Chondrocyte (in vitro differentiated cells): ENCODE measurements at regions not wholly inside any gene's neighbourhood (a gene's known extent, or its start where the extent isn't known, plus 50 kb on each side); places are given as distances from the start of the nearest gene placed in this dataset.

ENCODE experiments used
- DNase-seq: peaks from one replicate; pipeline ENCODE4 v3.0.0; 2021; ENCODE audit warnings: mixed read lengths, low spot score
- H3K27ac Mint-ChIP-seq: one replicate; pipeline ENCODE4 v1.8.0; 2021; ENCODE audit warnings: mild to moderate bottlenecking, moderate library complexity, mixed read lengths; ENCODE audit not compliant: unreplicated experiment
- H3K27me3 Mint-ChIP-seq: 2 replicates; pipeline ENCODE4 v1.8.0; 2021; ENCODE audit warnings: low read depth, mixed read lengths
- H3K36me3 Mint-ChIP-seq: 2 replicates; pipeline ENCODE4 v1.8.0; 2021; ENCODE audit warnings: low read depth, mixed read lengths
- H3K4me1 Mint-ChIP-seq: 2 replicates; pipeline ENCODE4 v1.8.0; 2021; ENCODE audit warnings: low read depth, mild to moderate bottlenecking, mixed read lengths
- H3K4me3 Mint-ChIP-seq: one replicate; pipeline ENCODE4 v1.8.0; 2021; ENCODE audit warnings: mild to moderate bottlenecking, moderate library complexity, mixed read lengths; ENCODE audit not compliant: unreplicated experiment
- H3K9me3 Mint-ChIP-seq: 2 replicates; pipeline ENCODE4 v1.8.0; 2021; ENCODE audit warnings: low read depth, mixed read lengths
- CTCF ChIP-seq: fragments of 200-600 bp; sonication (generic); IDR thresholded peaks from 2 replicates; pipeline ENCODE4 v1.5.0; 2021; ENCODE audit warnings: antibody characterized with exemption, mild to moderate bottlenecking, moderate library complexity

DNA sequence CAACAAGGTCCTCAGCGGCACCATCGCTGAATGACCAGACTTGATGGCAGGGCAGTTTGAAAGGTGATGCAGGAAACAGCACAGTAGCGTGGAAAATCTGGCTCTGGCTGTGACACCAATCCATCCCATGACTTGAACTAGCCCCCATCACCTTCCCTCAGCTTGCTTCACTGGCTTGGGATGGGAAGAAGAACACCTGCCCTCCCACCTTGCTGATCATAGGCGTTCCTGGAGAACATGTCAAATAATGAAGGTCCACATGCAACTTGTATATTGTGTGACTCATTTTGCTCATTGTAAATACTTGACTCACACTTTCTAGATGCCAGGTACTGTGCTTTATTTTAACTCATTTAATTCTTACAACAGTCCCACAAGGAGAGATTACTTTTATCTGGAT, 292.4 kb upstream of the SPRED2 start:
- no peak overlapping the region for H3K4me3 Mint-ChIP-seq
- no peak overlapping the region for H3K27ac Mint-ChIP-seq
- TF ChIP-seq CTCF, result no peak
- H3K27me3 Mint-ChIP-seq, result peaks cover 28% of the 10 kb centered on the region
- H3K9me3 Mint-ChIP-seq, result peaks cover 8% of the 10 kb centered on the region
- no peak for DNase-seq
- no peaks in the 10 kb centered on the region for H3K4me1 Mint-ChIP-seq
- H3K36me3 Mint-ChIP-seq, result peaks cover 3% of the 10 kb centered on the region

DNA sequence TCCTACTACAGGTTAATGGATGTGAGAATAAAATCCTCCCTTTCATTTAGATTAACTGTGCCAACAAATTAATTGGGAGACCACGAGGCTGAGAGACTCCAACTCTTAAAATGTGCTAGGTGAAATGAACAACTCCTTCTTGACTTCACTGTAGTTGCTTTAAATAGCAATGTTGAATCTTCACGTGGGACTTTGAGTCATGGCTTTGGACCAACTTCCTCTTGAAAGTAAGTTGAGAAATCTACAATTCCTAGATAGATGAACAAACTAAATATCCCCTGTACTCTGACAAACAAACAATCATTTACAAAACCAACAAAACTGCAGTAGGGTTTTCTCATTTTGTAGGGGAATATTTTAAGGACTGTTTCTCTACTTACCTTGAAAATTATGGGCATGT, 291.9 kb upstream of the SPRED2 start:
- Mint-ChIP-seq H3K4me3 (no peak overlapping the region), H3K27ac (no peak overlapping the region), H3K36me3 (peaks cover 3% of the 10 kb centered on the region), H3K9me3 (peaks cover 8% of the 10 kb centered on the region), H3K4me1 (no peaks in the 10 kb centered on the region), H3K27me3 (peaks cover 28% of the 10 kb centered on the region)
- TF ChIP-seq CTCF, result no peak
- no peak for DNase-seq

GRCh38 chr2:65722028-65722778, 289.8 kb upstream of the SPRED2 start:
- peak; percentile 76 for TF ChIP-seq CTCF
- Mint-ChIP-seq H3K36me3 (peaks cover 3% of the 10 kb centered on the region), H3K4me1 (no peaks in the 10 kb centered on the region), H3K4me3 (no peak overlapping the region), H3K27me3 (peaks cover 31% of the 10 kb centered on the region), H3K9me3 (peaks cover 8% of the 10 kb centered on the region), H3K27ac (no peak overlapping the region)
- no peak for DNase-seq

GRCh38 chr2:65716698-65717097, 284.3 kb upstream of the SPRED2 start:
- Mint-ChIP-seq H3K27ac (no peak overlapping the region), H3K9me3 (no peaks in the 10 kb centered on the region), H3K4me3 (no peak overlapping the region), H3K4me1 (no peaks in the 10 kb centered on the region), H3K27me3 (peaks cover 33% of the 10 kb centered on the region), H3K36me3 (no peaks in the 10 kb centered on the region)
- DNase-seq, result no peak
- no peak for TF ChIP-seq CTCF

DNA sequence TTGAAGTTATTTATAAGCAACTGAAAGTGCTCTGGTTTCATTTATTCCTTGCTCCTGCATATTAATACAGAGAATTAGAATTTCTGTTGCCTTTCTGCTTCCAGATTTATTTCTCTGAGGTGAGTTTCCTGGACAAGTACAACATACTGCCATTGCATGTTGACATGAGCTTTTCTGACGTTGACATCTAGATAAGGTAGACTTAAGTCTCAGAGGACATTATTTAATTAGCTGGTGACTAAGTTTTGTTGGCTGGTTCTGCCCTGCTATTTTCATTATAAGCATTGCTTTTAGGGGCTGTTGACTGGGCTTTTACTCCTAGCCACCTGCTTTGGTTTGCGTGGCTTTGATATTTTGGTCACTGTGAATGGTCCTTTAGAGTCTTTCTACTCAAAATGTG, 282.9 kb upstream of the SPRED2 start:
- no peak for TF ChIP-seq CTCF
- Mint-ChIP-seq H3K9me3 (no peaks in the 10 kb centered on the region), H3K36me3 (no peaks in the 10 kb centered on the region), H3K27me3 (peaks cover 29% of the 10 kb centered on the region), H3K4me3 (no peak overlapping the region), H3K27ac (no peak overlapping the region), H3K4me1 (no peaks in the 10 kb centered on the region)
- no peak for DNase-seq
